GM19397 (cell line): ENCODE measurements at regions not wholly inside any gene's neighbourhood (a gene's known extent, or its start where the extent isn't known, plus 50 kb on each side); places are given as distances from the start of the nearest gene placed in this dataset.

ENCODE experiments used
- ATAC-seq: cut with Tn5 transposase; IDR thresholded peaks from one replicate; pipeline ENCODE4 v1.9.1; 2021; ENCODE audit warnings: mild to moderate bottlenecking, moderate library complexity; ENCODE audit not compliant: unreplicated experiment

GRCh38 chr22:49139492-49140151 lies 688.1 kb downstream of the BRD1 start:
- no peak for ATAC-seq

GRCh38 chr22:49138250-49138790 lies 689.4 kb downstream of the BRD1 start:
- no peak for ATAC-seq

GRCh38 chr22:49137206-49137840 lies 690.4 kb downstream of the BRD1 start:
- no peak for ATAC-seq

GRCh38 chr22:49136816-49137180 lies 690.9 kb downstream of the BRD1 start:
- no peak for ATAC-seq

- no peak for ATAC-seq
Observed at GRCh38 chr22:49136041-49136815, 691.4 kb downstream of the BRD1 start.

GRCh38 chr22:49134076-49134475 lies 693.6 kb downstream of the BRD1 start:
- ATAC-seq: no peak

GRCh38 chr22:49133541-49133940 lies 694.1 kb downstream of the BRD1 start:
- no peak for ATAC-seq

GRCh38 chr22:49132009-49132408 lies 695.7 kb downstream of the BRD1 start:
- ATAC-seq: no peak

- no peak for ATAC-seq
Observed at GRCh38 chr22:49129736-49130135, 697.9 kb downstream of the BRD1 start.

GRCh38 chr22:49128874-49129273 lies 698.8 kb downstream of the BRD1 start:
- no peak for ATAC-seq

GRCh38 chr22:49124608-49125007 lies 703.1 kb downstream of the BRD1 start:
- ATAC-seq: no peak

GRCh38 chr22:49123621-49124192 lies 704.0 kb downstream of the BRD1 start:
- ATAC-seq: no peak

GRCh38 chr22:49119551-49119952 lies 708.1 kb downstream of the BRD1 start:
- ATAC-seq: no peak

- no peak for ATAC-seq
Observed at GRCh38 chr22:49118065-49118464, 709.6 kb downstream of the BRD1 start.

- no peak for ATAC-seq
Observed at GRCh38 chr22:49117486-49117885, 710.2 kb downstream of the BRD1 start.

GRCh38 chr22:49116486-49117120 lies 711.1 kb downstream of the BRD1 start:
- ATAC-seq: no peak

GRCh38 chr22:49116021-49116420 lies 711.7 kb downstream of the BRD1 start:
- no peak for ATAC-seq

- ATAC-seq: no peak
Observed at GRCh38 chr22:49115197-49115596, 712.5 kb downstream of the BRD1 start.

GRCh38 chr22:49113758-49114157 lies 713.9 kb downstream of the BRD1 start:
- no peak for ATAC-seq

GRCh38 chr22:49112661-49113626 lies 714.7 kb downstream of the BRD1 start:
- no peak for ATAC-seq
